ENCODE measurements at regions not wholly inside any gene's neighbourhood (a gene's known extent, or its start where the extent isn't known, plus 50 kb on each side); places are given as distances from the start of the nearest gene placed in this dataset.

DNA sequence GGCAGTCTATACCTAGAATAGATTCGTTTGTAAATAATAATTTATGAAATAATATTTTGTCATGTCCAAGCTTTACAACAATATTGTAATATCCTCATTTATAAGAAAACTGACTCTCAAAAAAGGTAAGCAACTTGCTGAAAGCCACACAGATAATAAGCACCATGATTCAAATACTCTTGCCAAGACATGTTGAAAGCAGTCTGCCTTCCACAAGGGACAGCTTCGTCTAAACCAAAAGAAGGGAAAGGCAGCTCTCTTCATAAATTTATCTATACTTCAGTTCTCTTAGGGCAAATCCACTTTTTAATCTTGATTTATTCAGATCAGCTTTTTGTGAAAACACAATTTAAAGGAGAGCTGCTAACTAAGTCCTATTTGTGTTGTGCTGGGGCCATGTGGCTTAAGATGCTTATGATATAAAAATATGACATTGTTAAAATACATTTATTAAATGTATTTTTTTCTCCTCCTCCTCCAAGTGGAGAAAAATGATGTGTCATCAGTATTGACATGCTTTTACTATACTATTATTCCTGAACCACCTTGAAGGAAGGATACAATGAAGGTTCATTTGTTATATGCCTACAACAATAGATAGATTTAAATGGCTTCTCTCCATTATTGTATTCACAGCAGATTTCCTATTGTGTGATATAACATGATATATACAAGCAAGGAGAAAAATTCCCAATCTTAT lies 737.0 kb downstream of the HDGFL1 start:
- no peak for DNase-seq (ENCODE audit: low spot score)
- intact Hi-C loops (cut with DNase I): no loop called here

DNA sequence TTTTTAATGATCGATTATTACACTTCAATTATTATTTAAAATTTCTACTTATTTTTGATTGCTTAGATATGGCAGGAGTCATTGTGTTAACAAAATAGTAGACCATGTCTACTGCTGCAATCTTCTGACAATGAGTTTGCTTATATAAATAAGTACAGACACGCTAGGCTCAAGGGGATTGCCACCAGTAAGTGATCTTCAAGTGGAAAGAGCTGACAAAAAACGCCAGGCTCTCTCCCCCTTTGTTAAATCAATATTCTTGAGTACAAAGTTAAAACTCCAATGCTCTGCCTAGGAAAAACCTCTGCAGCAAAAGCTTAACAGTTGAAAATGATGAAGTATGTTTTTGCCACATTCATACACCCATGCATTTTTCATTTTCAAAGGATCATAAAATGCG lies 738.1 kb downstream of the HDGFL1 start:
- intact Hi-C loops (cut with DNase I): no loop called here
- DNase-seq (ENCODE audit: low spot score): no peak

DNA sequence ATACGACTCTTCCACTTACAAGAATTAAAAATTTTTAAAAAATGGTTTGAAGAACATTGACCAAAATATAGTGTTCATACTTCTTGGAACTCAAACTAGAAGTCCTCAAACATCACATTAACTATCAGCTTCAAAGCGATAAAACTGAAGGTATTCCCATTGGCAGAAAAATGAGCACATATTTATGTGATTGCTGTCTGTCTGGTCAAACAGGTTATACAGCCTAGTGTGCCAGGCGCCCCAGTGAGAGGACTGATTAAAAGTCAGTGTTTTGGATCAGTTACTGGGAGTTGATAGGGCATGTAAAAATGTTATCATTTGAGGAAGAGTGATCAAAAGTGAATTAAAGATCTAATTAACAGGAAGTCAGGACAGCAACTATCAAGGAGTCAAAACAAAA lies 738.8 kb downstream of the HDGFL1 start:
- intact Hi-C loops (cut with DNase I): no loop called here
- DNase-seq (ENCODE audit: low spot score): no peak

DNA sequence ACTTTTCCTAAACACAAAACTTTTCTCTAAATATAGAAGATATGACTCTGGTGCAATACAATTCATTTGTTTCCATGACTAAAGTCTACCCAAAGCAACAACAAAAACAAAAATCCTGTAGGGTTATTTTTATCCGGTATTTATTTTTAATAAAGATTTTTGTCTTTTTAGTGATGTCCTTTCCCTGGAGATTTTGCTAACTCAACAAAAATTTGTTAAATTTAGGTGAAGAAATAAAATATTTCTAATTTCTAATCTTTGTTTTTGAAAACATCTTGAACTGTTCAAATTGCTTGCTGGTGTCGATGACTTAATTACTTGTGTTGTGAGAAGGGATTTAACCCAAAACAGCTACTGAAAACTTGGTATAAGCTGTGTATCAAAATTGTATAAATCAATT lies 741.8 kb downstream of the HDGFL1 start:
- DNase-seq (ENCODE audit: low spot score): no peak
- intact Hi-C loops (cut with DNase I): no loop called here

DNA sequence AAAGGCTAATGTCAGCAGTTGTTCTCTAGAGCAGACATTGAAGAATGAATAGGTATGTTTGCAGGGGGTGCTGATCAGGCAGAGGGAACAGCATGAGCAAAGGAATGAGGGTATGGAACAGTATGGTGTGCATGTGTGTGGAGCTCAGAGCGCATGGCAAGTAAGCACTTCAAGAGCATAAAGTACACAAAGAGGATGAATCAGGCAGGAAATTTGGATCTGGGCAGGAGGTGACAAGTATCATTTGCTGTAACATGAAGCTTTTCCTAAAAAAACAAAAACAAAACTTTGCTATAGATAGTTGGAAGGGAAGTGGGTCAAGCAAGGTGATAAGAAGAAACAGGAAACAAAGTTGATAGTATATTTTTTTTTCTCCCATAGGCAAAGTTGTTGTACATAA lies 746.8 kb downstream of the HDGFL1 start:
- no peak for DNase-seq (ENCODE audit: low spot score)
- intact Hi-C loops (cut with DNase I): no loop called here

DNA sequence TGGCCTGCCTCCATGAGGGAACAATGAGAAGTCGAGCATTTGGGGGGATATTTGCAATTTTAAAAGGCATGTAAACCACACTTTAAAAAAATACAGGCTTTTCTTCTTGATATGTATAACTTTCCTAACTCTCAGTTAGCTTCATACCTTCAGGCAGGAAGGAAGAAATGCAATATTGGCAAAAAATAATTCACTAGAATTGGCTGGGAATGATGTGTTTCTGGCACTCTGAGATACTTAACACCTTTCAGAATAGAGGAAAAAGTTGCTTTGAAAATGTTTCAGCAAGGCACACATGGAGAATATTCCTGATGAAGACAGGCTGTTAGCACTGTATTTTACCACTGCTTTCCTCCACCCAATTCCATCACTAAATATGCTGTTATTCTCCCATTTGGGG lies 747.6 kb downstream of the HDGFL1 start:
- DNase-seq (ENCODE audit: low spot score): no peak
- intact Hi-C loops (cut with DNase I): no loop called here

DNA sequence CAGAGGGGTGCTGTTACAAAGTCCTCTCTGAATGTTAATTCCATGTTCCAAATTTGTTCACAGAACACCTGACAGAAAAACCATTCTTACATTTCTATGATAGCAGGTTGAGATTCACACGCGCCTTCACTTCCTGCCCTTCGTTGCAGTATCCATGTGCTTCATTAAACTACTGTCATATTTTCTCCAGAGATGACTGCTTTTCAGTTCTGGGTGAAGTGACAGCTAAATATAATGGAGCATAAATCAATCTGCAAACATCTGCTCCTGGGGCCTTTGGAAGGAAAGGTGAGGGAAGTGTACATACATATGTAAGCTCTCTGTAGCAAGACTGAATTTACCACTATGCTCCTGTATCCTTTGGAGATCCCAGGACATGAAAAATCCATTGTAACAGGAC lies 750.2 kb downstream of the HDGFL1 start:
- intact Hi-C loops (cut with DNase I): no loop called here
- DNase-seq (ENCODE audit: low spot score): no peak

DNA sequence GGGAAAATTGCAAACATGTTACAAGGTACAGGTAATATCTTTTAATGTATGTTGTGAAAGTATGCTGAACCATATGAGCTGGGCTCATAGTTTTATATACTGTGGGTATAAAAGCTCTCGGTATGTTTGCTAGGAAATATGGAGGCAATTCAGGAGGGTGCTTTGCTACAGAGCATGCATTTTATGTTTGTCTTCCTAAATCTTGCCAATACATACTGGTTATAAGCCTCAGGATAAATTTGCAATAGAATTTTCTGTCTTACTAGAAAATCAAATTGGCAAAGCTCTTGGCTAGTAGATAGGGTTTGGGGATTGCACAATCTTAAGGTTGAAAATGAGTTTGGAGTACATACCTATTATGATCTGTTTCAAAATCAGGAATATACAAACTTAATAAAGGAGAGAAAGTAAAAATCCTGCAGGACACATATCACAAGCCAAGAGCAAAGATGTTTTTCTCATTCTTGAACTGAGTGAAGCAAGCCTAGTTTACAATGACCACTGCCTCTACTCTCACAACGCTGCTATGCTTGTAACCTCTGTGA lies 751.2 kb downstream of the HDGFL1 start:
- intact Hi-C loops (cut with DNase I): no loop called here
- DNase-seq (ENCODE audit: low spot score): no peak

DNA sequence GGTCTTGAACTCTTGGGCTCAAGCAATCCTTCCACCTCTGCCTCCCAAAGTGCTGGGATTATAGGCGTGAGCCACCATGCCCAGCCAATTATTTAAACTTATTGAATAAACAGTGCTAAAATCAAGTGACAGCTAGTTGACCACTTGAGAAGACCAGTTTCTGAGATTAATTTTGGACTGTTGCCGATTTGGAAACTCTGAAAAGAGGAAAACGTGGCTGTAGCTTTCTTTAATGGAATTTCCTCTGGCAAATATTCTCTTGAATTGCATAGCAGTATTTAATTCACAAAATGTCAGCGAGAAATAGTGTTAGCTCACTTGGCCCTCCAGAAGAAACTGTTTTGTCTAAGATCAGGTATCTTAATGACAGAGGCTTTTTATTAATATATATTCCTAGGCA lies 754.5 kb downstream of the HDGFL1 start:
- no peak for DNase-seq (ENCODE audit: low spot score)
- intact Hi-C loops (cut with DNase I): no loop called here

DNA sequence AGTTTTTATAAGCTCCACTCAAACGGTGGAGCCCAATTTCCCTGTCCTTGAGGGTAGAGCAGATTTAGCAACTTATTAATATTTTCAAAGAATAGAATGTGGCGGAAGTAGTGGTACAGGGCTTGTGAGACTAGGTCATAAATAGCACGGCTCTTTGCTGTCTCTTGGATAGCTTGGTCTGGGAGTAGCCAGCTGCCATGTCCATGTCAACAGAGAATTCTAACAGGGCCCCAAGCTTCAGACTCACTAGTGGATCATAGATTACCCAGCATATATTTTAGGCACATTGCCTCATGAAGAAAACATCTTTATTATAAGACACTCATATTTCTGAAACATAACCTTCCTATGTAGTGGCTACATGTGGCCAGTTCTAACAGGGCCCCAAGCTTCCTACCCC lies 755.7 kb downstream of the HDGFL1 start:
- intact Hi-C loops (cut with DNase I): no loop called here
- DNase-seq (ENCODE audit: low spot score): no peak

DNA sequence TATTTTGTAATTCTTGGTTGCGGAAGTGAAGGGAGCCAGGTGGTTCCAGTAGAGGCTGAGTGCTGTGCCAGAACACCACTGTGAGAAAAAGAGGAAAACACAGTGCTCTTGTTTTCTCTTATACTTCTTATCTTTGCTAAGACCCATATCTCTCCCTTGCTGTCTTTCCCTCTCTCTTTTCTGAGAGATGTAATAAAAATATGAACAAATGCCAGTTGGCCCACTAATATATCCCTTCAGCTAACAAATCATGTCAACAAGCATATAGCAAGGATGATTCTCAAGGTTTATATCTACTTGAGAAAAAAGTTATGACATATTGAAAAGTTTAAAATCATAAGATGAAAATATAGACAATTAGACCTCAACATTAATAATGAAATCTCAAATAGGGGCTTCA lies 758.3 kb downstream of the HDGFL1 start:
- intact Hi-C loops (cut with DNase I): no loop called here
- no peak for DNase-seq (ENCODE audit: low spot score)

DNA sequence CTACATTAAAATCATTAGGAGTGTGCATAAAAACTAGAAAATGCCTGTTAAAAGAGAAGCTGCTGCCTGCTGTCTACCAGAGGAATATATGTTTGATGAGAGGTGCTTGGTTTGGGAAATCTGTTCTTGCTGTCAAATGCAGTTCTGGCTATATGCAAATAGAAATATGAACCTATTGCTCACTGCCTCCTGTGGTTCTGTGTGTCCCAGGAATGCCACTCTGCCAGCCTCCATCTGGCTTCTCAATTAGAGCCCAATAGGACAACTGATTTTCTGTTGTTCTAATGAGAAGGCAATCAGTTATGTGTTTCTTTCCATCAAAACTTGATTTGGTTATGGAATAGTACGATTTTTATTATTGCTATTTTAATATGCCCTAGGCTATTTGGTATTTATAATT lies 759.7 kb downstream of the HDGFL1 start:
- DNase-seq (ENCODE audit: low spot score): no peak
- intact Hi-C loops (cut with DNase I): no loop called here

DNA sequence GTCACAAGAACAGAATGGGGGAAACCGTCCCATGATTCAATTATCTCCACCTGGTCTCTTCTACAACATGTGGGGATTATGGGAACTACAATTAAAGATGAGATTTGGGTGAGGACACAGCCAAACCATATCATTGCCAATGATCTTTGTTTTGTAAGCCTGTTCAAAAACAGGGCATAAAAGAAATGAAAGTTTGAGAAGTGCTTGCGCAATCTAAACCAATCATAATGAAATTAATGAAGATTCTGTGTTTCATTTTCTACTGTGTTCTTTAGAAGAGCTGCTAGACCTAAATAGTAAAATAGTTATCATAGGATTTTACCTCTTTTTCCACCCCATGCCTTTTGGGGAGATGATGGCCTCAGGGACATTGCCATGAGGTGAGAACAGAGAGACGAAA lies 761.3 kb downstream of the HDGFL1 start:
- DNase-seq (ENCODE audit: low spot score): no peak
- intact Hi-C loops (cut with DNase I): no loop called here

DNA sequence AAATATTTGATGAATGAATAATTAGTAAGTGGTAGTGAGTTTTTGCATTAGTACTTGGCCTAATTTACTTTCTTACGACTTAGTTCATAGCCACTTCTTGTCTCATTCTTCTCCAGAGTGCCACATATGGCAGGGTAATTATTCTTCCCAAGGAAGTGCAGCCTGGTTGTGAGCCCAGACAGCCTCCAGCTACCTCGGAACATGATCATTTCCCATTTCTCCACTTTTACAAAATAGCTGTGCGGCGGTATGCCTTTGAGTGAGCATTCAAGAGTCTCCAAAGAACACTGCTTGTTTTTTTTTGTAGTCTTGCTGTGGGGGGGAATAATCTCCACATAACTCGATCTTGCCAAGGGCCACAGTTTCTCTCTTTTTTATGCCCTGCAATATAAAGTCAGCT lies 765.0 kb downstream of the HDGFL1 start:
- no peak for DNase-seq (ENCODE audit: low spot score)
- intact Hi-C loops (cut with DNase I): no loop called here

DNA sequence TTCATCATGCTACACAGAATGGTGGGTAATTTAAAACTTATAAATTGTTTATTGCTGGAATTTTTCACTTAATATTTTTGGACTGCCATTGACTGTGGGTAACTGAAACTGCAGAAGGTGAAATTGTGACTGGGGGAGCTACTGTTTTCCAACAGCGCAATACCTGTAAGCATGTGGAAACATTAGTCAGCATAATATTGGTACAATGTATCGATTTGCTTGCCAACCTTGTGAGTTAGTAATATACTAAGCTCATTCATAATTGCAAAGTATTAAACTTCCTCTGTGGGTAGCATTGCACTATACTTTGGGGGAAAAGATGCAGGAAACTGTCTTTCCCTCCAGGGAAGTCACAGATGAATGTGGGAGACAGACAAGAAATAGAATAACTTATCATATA lies 766.5 kb downstream of the HDGFL1 start:
- intact Hi-C loops (cut with DNase I): no loop called here
- DNase-seq (ENCODE audit: low spot score): no peak

DNA sequence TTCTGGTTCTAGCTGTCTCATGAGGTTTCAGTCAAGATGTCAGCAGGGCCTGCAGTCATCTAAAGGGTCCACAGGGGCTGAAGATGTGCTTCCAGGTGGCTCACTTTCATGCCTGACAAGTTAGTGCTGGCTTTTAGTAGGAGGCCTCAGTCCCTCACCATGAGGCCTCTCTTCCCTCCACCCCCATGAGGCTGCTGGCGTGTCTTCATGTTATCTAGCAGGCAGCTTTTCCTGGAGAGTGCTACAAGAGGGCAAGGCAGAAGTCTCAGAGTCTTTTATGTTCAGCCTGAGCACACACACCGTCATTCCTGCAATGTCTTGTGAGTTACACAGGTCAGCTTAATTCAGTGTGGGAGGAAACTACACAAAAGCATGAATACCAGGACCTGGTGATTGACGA lies 769.9 kb downstream of the HDGFL1 start:
- intact Hi-C loops (cut with DNase I): no loop called here

DNA sequence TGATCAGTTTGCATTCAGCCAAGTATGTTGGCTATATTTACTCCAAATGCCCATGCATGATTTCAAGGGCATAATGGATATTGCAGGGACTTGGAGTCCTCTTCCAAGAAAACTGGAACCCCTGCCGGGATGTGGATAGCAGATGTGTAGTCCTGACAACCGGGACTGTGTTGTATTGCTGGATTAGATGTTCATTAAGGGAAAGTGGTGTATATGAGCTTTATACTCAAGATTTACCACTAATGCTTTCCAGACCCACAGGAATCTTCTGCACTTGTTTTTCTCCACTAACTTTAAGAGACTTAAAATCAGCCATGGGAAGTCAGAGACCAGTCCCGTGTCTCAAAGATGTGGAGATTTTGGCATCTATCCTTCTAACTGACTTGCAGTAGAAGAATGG lies 770.9 kb downstream of the HDGFL1 start:
- intact Hi-C loops (cut with DNase I): no loop called here
- DNase-seq (ENCODE audit: low spot score): no peak

More for the DNA sequence above, 769.9 kb downstream of the HDGFL1 start:
- DNase-seq (ENCODE audit: low spot score): no peak

DNA sequence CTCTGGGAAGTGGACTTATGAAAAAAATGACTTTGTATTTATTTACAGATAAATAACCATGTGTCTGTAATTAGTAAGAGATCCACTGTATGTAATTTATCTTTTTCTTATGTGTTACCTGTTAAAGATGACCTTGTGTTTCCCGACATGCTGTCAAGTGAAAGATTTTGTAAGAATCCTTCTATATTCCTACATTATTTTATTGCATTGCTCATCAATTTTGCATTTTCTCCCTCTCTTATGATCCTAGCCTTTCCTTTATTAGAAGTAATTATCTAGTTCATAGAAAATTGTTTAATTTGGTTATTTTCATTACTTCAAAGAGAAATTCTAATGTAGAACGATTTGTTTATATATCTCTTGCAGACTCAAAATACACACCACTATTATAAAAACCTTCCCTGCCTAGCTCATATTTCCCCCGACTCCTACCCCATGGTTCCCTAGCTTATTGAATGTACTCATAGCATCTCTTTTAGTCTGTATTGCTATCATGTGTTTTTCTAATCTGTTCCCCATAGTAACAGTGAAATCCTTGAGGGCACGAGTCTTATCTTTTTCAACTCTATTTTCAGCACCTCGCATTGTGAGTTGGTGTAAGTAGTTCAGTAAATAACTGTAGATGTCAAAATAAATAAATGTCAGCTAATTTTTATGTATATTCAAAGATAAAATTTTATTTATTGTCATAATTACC lies 774.4 kb downstream of the HDGFL1 start:
- no peak for DNase-seq (ENCODE audit: low spot score)
- intact Hi-C loops (cut with DNase I): loop anchor here in 1 of 2 donors (1.0 kb wide), 1 partner anchor 30 kb away; no protein-coding TSS in a partner anchor

DNA sequence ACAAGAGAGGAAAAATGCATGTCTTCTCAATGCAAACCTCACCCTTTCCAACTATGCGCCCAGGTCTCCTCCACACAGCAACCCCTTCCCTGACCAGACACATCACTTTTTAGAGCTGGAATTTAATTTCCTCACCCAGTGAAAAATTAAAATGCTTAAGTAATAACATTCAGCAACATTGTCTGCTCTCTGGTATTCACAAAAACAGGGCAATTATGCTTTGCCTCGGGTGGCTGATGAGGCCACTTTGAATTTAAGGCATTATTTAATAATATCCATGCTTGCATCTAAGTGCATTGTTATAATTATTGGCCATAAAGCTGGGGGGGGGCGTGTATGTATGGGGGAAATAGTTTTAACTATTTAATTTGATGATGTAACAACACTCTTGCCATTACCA lies 777.8 kb upstream of the NRSN1 start:
- intact Hi-C loops (cut with DNase I): no loop called here
- no peak for DNase-seq (ENCODE audit: low spot score)

DNA sequence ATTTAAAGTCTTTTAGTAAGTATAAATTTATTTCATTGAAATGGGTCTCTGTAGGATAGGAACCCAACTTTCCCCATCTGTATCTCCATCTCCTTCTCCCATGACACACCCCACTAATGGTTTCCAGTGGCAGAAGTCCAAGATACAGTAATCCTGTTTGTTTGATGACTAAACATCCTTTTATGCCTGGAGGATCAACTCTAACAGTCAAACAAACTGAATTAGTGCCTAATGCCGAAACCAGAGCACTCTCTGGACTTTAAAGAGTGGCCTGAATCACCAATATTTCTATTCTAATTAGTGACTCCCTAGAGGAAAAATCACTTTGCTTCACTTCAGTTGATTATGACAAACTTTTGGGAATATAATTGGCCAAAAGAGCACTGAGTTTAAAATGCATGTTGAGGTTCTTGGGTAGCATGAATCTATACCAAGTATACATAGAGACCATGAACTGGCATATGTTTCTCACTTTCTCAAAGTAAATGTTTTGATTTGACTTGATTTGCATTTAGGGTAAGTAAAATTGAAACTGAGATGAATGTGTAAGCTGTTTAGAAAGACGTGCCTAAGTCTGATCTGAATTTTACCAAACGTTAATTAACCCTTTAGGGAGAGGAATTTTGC lies 776.4 kb upstream of the NRSN1 start:
- intact Hi-C loops (cut with DNase I): no loop called here
- no peak for DNase-seq (ENCODE audit: low spot score)
